ENCODE measurements at regions not wholly inside any gene's neighbourhood (a gene's known extent, or its start where the extent isn't known, plus 50 kb on each side); places are given as distances from the start of the nearest gene placed in this dataset.
"Not testable (repeated sequence)": the region's sequence is repeated elsewhere in the genome, so short reads cannot be mapped to it uniquely, and the experiment has no call there.

DNA sequence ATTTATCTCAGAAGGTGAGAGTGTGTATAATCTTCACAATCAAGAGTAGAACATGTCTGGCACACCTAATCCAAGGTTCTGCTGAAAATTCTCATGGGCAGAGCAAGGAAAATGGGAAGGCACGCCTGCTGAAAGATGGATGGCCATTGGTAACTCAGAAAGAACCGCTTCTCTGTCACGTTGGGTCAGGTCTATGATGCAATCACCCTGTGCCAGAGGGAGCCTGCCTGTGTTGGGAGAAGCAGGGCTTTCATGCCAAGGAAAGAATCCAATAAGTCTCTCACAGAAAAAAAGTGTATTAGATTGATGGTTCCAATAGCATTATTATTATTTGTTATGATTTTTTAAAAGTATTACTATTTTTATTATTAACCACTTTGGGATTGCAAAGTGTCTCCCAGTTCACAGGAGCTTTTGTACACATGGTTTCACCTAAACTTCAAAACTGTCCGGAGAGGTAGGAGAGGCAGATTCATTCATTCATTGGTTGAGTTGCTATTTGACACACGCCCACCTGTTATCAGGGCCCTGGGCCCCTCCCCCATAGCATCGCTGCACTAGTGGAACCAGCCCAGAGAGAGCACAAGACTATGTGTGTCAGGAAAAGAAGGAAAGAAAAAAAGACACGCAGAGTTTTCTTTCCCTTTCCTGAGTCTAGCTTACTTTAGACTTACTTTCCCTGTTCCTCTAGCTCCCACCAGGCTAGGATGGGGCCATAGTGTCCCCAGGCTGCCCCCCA lies 324.6 kb downstream of the BCL2L11 start:
- DNase-seq (ENCODE audit: low spot score); H3K36me3 ChIP-seq (replicated peaks; ENCODE audit: insufficient read depth, low read depth); H3K4me2 ChIP-seq; H4K20me1 ChIP-seq (ENCODE audit: insufficient read depth, poor library complexity, severe bottlenecking); H3K9me2 ChIP-seq (replicated peaks; ENCODE audit: insufficient read depth); H3K4me3 ChIP-seq; H2AFZ ChIP-seq; H3K27ac ChIP-seq; H3K4me1 ChIP-seq (ENCODE audit: insufficient read depth); H3K27me3 ChIP-seq; H3K79me2 ChIP-seq; H3K9me3 ChIP-seq (ENCODE audit: low read depth): not testable (repeated sequence)
- no CpG with 5 or more reads among the region's 7 CpGs for WGBS (ENCODE audit: low lambda C conversion rate, missing lambda C conversion rate)

DNA sequence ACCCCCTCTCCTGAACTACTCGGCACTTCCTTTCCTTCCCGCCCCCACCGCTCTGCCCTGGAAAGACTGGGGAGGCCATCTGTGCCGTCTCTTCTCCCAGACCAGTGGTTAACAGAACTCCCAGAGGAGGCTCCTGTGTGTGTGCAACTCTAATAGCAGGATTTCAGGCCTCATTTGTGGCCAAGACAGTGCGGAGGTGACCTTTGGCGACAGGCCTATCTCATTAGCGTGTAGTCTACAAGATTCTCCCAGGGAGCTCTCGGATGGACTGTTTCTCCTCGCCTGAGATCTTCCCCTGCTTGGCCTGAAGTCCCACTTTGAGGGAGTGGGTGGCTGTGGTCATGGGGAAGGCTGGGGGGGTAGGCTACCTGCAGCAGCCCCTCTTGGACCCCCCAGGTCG lies 325.2 kb downstream of the BCL2L11 start:
- H3K27me3 ChIP-seq; DNase-seq (ENCODE audit: low spot score); H3K9me2 ChIP-seq (replicated peaks; ENCODE audit: insufficient read depth); H3K4me1 ChIP-seq (ENCODE audit: insufficient read depth); H2AFZ ChIP-seq; H3K79me2 ChIP-seq; H3K27ac ChIP-seq; H3K4me2 ChIP-seq; H4K20me1 ChIP-seq (ENCODE audit: insufficient read depth, poor library complexity, severe bottlenecking); H3K9me3 ChIP-seq (ENCODE audit: low read depth); H3K36me3 ChIP-seq (replicated peaks; ENCODE audit: insufficient read depth, low read depth); H3K4me3 ChIP-seq: not testable (repeated sequence)
- WGBS (ENCODE audit: low lambda C conversion rate, missing lambda C conversion rate): no CpG with 5 or more reads among the region's 10 CpGs

DNA sequence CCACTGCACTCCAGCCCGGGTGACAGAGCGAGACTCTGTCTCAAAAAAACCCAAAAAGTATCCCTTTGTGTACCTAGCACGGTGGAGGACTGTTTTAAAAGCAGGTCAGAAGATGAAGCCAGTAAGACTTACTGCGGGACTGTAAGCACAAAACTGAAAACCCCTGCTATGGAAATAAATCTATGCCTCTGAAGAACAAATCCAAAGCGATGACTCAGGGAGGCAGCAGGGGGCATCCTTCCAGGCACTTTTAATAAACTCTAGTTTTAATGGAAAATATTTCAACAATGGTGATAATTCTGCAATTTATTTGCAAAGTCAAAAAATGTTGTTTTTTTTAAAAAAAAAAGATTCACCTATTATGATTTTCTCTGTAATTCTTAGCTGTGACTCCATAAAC lies 326.8 kb downstream of the BCL2L11 start:
- H3K36me3 ChIP-seq (replicated peaks; ENCODE audit: insufficient read depth, low read depth); H3K9me3 ChIP-seq (ENCODE audit: low read depth); H3K27me3 ChIP-seq; H3K4me2 ChIP-seq; H2AFZ ChIP-seq; H3K4me3 ChIP-seq; DNase-seq (ENCODE audit: low spot score); H3K27ac ChIP-seq; H3K79me2 ChIP-seq; H3K4me1 ChIP-seq (ENCODE audit: insufficient read depth); H3K9me2 ChIP-seq (replicated peaks; ENCODE audit: insufficient read depth); H4K20me1 ChIP-seq (ENCODE audit: insufficient read depth, poor library complexity, severe bottlenecking): not testable (repeated sequence)
- 72% methylated on average over 4 of the region's 5 CpGs for WGBS (ENCODE audit: low lambda C conversion rate, missing lambda C conversion rate)

DNA sequence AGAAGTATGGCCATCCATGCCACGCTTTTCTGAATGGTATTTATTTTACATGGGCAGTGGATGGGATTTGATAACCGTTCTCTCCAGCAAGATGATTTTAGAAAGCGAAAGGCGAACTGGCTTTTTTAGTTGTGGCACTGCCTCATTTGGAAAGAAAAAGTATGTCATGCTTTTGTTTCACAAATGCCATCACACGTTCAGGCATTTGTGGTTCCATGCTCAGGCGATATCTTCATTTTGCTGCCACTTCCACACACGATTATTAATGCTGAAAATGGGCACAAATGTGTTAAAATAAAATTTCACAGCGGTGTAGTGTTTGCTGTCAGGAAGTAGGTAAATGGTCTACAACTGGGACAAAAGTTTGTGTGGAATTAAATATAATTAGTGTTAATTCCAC lies 328.1 kb downstream of the BCL2L11 start:
- H3K4me2 ChIP-seq; H3K4me3 ChIP-seq; H3K4me1 ChIP-seq (ENCODE audit: insufficient read depth); H2AFZ ChIP-seq; H4K20me1 ChIP-seq (ENCODE audit: insufficient read depth, poor library complexity, severe bottlenecking); DNase-seq (ENCODE audit: low spot score); H3K27me3 ChIP-seq; H3K9me2 ChIP-seq (replicated peaks; ENCODE audit: insufficient read depth); H3K79me2 ChIP-seq; H3K9me3 ChIP-seq (ENCODE audit: low read depth); H3K27ac ChIP-seq; H3K36me3 ChIP-seq (replicated peaks; ENCODE audit: insufficient read depth, low read depth): not testable (repeated sequence)
- WGBS (ENCODE audit: low lambda C conversion rate, missing lambda C conversion rate): no CpG with 5 or more reads among the region's 8 CpGs

DNA sequence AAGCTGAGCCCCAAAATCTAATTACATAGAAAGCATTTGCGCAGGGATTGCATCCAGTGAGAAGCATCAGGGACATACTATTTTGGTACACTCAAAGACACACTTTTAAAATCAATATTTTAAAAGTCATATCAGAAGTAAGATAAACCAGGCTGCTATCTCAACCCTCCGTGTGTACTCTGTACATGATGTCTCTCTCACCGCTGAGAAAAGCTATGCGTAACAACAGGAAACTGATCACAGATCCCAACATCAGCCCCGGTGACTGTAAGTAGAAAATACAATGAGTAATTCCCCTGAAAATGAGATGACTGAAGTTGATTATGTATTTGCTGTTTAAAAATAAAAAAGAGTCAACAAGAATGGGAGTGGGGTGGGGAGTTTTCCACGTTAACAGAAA lies 329.8 kb downstream of the BCL2L11 start:
- H3K79me2 ChIP-seq; H3K27me3 ChIP-seq; H4K20me1 ChIP-seq (ENCODE audit: insufficient read depth, poor library complexity, severe bottlenecking); H3K4me2 ChIP-seq; H3K4me3 ChIP-seq; H2AFZ ChIP-seq; DNase-seq (ENCODE audit: low spot score); H3K36me3 ChIP-seq (replicated peaks; ENCODE audit: insufficient read depth, low read depth); H3K9me3 ChIP-seq (ENCODE audit: low read depth); H3K9me2 ChIP-seq (replicated peaks; ENCODE audit: insufficient read depth); H3K4me1 ChIP-seq (ENCODE audit: insufficient read depth); H3K27ac ChIP-seq: not testable (repeated sequence)
- 82% methylated on average over 1 of the region's 6 CpGs for WGBS (ENCODE audit: low lambda C conversion rate, missing lambda C conversion rate)

DNA sequence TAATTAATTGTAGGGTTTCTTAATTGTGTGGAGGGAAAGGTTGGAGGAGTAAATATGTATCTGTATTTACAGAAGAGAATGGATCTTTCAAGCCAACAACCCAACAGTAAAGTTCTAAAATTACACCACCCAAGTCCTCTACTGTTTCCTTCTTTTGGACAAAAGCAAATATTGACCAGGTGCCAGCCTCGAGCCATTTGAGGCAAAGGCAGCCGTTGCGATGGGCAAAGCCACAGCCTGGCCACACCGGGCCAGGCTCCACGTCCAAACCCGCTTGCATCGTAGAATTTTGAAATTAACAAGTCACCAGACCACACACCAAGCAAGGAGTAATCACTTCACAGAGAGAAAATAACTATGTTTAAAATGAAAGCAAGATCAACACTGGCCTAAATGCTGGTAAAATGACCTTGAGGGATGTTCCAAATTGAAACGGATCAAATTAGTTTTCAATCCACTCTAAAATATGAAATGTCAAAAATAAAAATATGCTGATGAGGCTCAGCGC lies 331.0 kb downstream of the BCL2L11 start:
- H3K9me3 ChIP-seq (ENCODE audit: low read depth); H2AFZ ChIP-seq; H3K27me3 ChIP-seq; H3K4me1 ChIP-seq (ENCODE audit: insufficient read depth); H3K27ac ChIP-seq; H3K9me2 ChIP-seq (replicated peaks; ENCODE audit: insufficient read depth); H3K4me3 ChIP-seq; H4K20me1 ChIP-seq (ENCODE audit: insufficient read depth, poor library complexity, severe bottlenecking); H3K79me2 ChIP-seq; DNase-seq (ENCODE audit: low spot score); H3K36me3 ChIP-seq (replicated peaks; ENCODE audit: insufficient read depth, low read depth): not testable (repeated sequence)
- peak overlapping the region; percentile 36 for H3K4me2 ChIP-seq
- WGBS (ENCODE audit: low lambda C conversion rate, missing lambda C conversion rate): 36% methylated on average over 4 of the region's 9 CpGs

DNA sequence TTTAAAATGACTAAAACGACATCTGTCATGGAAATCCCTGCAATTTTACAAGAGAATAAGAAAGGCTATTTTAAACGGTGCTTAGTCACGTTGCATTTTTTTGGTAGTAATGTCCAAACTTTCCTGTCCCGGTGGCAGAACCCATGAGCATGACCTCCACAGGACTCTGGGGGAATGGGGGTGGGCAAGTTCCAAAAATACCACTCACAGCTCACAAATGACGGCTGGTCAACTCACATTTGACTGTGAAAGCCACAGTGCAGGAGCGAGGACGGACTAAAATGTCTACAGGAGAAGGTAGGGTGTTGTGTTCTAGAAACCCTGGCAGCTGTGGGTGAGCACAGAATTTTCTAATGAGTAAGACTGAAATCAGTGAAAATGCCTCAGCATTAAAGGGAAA lies 331.5 kb downstream of the BCL2L11 start:
- H4K20me1 ChIP-seq (ENCODE audit: insufficient read depth, poor library complexity, severe bottlenecking); H3K36me3 ChIP-seq (replicated peaks; ENCODE audit: insufficient read depth, low read depth); H3K9me3 ChIP-seq (ENCODE audit: low read depth); H3K4me3 ChIP-seq; H2AFZ ChIP-seq; H3K27ac ChIP-seq; H3K9me2 ChIP-seq (replicated peaks; ENCODE audit: insufficient read depth); H3K4me1 ChIP-seq (ENCODE audit: insufficient read depth); H3K79me2 ChIP-seq; H3K27me3 ChIP-seq; DNase-seq (ENCODE audit: low spot score): not testable (repeated sequence)
- 50% methylated on average over 7 of the region's 7 CpGs for WGBS (ENCODE audit: low lambda C conversion rate, missing lambda C conversion rate)
- H3K4me2 ChIP-seq: peak overlapping the region; percentile 36

DNA sequence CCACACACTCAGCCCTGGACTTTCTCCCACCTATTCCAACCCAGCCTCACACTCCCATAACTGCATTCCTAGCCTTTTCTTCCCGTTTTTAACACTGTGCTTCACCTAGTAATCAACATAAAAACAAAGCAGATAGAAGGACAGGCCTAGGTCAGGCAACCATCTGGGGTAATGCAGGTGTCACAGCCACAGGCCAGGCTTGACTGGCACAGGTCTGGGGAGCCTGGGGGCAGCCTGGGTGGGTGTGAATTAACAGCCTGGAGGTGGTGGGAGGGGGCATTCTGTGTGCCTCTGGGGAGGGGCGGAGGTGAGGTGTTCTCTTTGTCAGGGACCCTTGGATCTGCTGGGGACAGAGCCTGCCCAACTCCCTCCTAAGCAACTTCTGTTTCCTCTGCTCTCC lies 332.6 kb downstream of the BCL2L11 start:
- not testable (repeated sequence) for H3K9me2 ChIP-seq (replicated peaks; ENCODE audit: insufficient read depth); H3K79me2 ChIP-seq; H3K27ac ChIP-seq; H4K20me1 ChIP-seq (ENCODE audit: insufficient read depth, poor library complexity, severe bottlenecking); H3K36me3 ChIP-seq (replicated peaks; ENCODE audit: insufficient read depth, low read depth); H3K4me1 ChIP-seq (ENCODE audit: insufficient read depth); H3K4me2 ChIP-seq; H3K9me3 ChIP-seq (ENCODE audit: low read depth); H3K4me3 ChIP-seq; DNase-seq (ENCODE audit: low spot score); H3K27me3 ChIP-seq; H2AFZ ChIP-seq
- WGBS (ENCODE audit: low lambda C conversion rate, missing lambda C conversion rate): no CpG with 5 or more reads among the region's 2 CpGs

DNA sequence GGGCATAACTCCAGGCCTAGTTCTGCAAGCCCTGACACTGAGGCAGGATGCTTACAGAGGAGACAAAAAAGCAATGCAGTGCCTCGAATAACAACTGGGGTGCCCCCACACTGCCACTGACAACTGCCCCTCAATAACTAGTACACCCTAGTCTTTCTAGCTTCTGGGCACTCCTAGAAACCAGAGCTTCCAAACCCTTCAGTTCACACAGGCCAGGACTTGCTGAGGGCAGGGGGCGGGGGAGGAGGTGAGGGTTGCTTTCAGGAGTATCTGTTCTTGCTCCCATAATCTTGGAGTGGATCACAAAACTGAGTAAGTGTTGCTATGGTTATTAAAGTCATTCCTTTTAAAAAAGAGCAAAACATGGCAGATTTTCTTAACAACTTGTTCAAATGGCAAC lies 333.1 kb downstream of the BCL2L11 start:
- not testable (repeated sequence) for H3K27me3 ChIP-seq; H3K27ac ChIP-seq; H2AFZ ChIP-seq; H3K4me3 ChIP-seq; H3K4me2 ChIP-seq; H3K4me1 ChIP-seq (ENCODE audit: insufficient read depth); H3K9me2 ChIP-seq (replicated peaks; ENCODE audit: insufficient read depth); H3K79me2 ChIP-seq; H3K9me3 ChIP-seq (ENCODE audit: low read depth); DNase-seq (ENCODE audit: low spot score); H3K36me3 ChIP-seq (replicated peaks; ENCODE audit: insufficient read depth, low read depth); H4K20me1 ChIP-seq (ENCODE audit: insufficient read depth, poor library complexity, severe bottlenecking)
- no CpG with 5 or more reads among the region's 2 CpGs for whole genome bisulfite sequencing (ENCODE audit: low lambda C conversion rate, missing lambda C conversion rate)
